Activated naive CD4-positive, alpha-beta T cell treated with anti-CD3 and anti-CD28 coated beads, Interleukin-2, amount 10 ng/mL, durations not matched to agents 7 days and 5 days (primary cell): ENCODE measurements at regions not wholly inside any gene's neighbourhood (a gene's known extent, or its start where the extent isn't known, plus 50 kb on each side); places are given as distances from the start of the nearest gene placed in this dataset.
"Not testable (repeated sequence)": the region's sequence is repeated elsewhere in the genome, so short reads cannot be mapped to it uniquely, and the experiment has no call there.

Experiments
- CTCF ChIA-PET: fragments of 350-600 bp; sonication (Branson Sonifier 250); formaldehyde crosslinking; loops from one replicate; lab custom pipeline; 2021; ENCODE audit warnings: antibody characterized with exemption; lab: Charles Lee
- DNase-seq: peaks from one replicate; pipeline ENCODE4 v3.0.0-alpha.2; 2020
- H3K27ac Mint-ChIP-seq: one replicate; pipeline ENCODE4 v1.8.0; 2021; ENCODE audit warnings: mild to moderate bottlenecking, moderate library complexity, mixed read lengths
- H3K27me3 Mint-ChIP-seq: one replicate; pipeline ENCODE4 v1.8.0; 2021; ENCODE audit warnings: mild to moderate bottlenecking, mixed read lengths
- H3K36me3 Mint-ChIP-seq: one replicate; pipeline ENCODE4 v1.8.0; 2021; ENCODE audit warnings: mixed read lengths
- H3K4me1 Mint-ChIP-seq: one replicate; pipeline ENCODE4 v1.8.0; 2021; ENCODE audit warnings: mixed read lengths
- H3K4me3 Mint-ChIP-seq: one replicate; pipeline ENCODE4 v1.8.0; 2021; ENCODE audit warnings: mild to moderate bottlenecking, moderate library complexity, mixed read lengths
- H3K9me3 Mint-ChIP-seq: one replicate; pipeline ENCODE4 v1.8.0; 2021; ENCODE audit warnings: mixed read lengths

DNA sequence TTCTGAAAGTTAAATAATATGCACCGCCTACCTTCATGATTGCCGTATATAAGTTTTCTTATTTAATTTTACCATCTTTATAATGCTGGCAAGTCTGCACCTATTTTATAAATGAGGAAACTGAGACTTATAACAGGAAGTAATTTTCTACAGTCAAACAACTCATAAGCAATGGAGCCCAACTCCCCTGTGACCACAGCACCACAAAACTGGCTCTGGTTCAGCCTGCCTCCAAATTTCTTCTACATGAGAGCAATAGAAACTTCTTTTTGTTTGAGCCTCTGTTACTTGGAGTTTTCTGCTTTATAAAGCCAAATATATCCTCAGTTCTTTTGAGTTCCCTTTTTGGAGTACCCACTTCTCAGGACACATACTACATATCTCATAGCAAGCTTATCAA lies 131.1 kb upstream of the HSF2 start:
- CTCF ChIA-PET = no interaction called here
- no peaks in the 10 kb centered on the region for H3K27me3 Mint-ChIP-seq
- peaks cover 2% of the 10 kb centered on the region for H3K9me3 Mint-ChIP-seq
- no peak overlapping the region for H3K4me3 Mint-ChIP-seq
- no peaks in the 10 kb centered on the region for H3K4me1 Mint-ChIP-seq
- no peaks in the 10 kb centered on the region for H3K36me3 Mint-ChIP-seq
- DNase-seq = no peak
- no peak overlapping the region for H3K27ac Mint-ChIP-seq

DNA sequence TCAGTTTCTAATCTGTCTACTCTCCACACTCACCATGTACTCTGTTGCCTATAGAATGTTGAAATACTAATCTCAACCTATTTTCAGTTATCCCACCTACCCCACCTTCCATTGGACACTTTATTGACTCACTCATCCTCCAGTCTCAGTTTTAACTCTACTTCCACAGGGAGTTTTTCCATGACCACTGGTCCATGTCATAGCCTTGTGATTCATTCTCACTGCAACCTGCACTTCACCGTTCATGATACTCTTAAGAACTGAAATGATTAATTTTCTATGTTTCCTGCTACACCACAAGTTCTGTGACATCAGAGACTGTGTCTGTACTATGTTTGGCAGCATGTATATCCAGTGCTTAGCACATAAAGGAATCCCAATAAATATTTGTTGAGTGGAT lies 122.8 kb upstream of the HSF2 start:
- Mint-ChIP-seq H3K4me3 (no peak overlapping the region), H3K4me1 (no peaks in the 10 kb centered on the region), H3K9me3 (no peaks in the 10 kb centered on the region), H3K27me3 (no peaks in the 10 kb centered on the region), H3K27ac (no peak overlapping the region), H3K36me3 (no peaks in the 10 kb centered on the region)
- DNase-seq = no peak
- CTCF ChIA-PET = no interaction called here

DNA sequence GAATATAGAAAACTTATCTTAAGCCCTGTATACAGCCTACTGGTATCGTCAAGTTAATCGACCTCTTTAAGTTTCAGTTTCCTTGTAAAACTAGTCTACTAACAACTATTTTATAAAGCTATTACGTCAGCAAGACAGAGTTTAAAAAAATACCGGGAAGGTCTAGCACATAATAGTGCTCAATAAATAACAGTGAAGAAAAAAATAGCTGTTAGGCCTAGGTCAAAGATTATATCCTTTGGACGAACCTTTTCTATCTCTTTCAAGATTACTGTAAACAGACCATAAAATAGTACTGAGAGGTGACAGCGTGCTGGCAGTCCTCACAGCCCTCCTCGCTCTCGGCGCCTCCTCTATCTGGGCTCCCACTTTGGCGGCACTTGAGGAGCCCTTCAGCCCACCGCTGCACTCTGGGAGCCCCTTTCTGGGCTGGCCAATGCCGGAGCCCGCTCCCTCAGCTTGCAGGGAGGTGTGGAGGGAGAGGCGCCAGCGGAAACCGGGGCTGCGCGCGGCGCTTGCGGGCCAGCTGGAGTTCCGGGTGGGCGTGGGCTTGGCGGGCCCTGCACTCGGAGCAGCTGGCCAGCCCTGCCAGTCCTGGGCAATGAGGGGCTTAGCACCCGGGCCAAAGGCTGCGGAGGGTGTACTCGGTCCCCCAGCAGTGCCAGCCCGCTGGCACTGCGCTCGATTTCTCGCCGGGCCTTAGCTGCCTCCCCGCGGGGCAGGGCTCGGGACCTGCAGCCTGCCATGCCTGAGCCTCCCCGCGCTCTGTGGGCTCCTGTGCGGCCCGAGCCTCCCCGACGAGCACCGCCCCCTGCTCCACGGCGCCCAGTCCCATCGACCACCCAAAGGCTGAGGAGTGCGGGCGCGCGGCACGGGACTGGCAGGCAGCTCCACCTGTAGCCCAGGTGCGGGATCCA lies 119.1 kb upstream of the HSF2 start:
- H3K4me1 Mint-ChIP-seq, H3K36me3 Mint-ChIP-seq, DNase-seq, H3K27ac Mint-ChIP-seq, H3K27me3 Mint-ChIP-seq, H3K4me3 Mint-ChIP-seq, H3K9me3 Mint-ChIP-seq: not testable (repeated sequence)
- CTCF ChIA-PET = interaction anchor here (0.6 kb wide), 1 partner anchor 9 kb away, joined by 4 read pairs; no protein-coding TSS in a partner anchor

DNA sequence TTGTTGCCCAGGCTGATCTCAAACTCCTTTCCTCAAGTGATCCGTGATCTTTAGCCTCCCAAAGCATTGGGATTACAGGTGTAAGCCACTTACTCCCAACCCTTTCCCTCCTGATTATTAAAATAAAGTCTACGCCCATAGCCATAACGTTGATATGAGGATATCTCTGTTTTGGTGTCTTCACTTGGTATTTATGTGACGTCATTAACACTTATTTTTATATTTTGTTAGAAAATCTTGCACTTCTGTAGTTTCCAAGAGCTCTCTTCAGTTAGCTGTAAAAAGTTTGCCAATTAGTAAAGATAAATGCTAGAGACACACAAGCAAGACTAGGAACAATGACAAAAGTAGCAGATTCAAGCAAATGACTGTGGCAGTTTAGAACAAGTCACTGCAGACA lies 115.6 kb upstream of the HSF2 start:
- H3K9me3 Mint-ChIP-seq = no peaks in the 10 kb centered on the region
- H3K27me3 Mint-ChIP-seq = no peaks in the 10 kb centered on the region
- no peak overlapping the region for H3K27ac Mint-ChIP-seq
- no peaks in the 10 kb centered on the region for H3K36me3 Mint-ChIP-seq
- H3K4me1 Mint-ChIP-seq = no peaks in the 10 kb centered on the region
- CTCF ChIA-PET = no interaction called here
- no peak for DNase-seq
- H3K4me3 Mint-ChIP-seq = no peak overlapping the region

DNA sequence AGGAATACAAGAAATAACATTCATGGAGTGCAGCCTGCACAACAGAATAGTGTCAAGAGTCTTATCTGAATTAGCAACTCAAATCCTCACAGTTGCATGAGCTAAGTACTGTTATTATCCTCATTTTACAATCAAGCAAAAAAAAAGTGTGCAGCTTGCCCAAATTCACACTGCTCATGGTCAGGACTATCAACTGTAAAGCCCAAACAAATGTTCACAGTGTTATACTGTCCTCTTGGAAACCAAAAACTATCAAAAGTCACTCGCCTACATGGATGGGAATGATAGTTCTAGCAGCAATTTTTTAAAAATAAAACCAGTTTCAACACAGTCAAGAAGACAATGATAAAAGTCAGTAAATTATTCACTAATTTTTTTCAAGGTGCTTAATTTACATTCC lies 114.6 kb upstream of the HSF2 start:
- no peak overlapping the region for H3K4me3 Mint-ChIP-seq
- H3K27me3 Mint-ChIP-seq = no peaks in the 10 kb centered on the region
- no peak for DNase-seq
- no peaks in the 10 kb centered on the region for H3K4me1 Mint-ChIP-seq
- no peaks in the 10 kb centered on the region for H3K9me3 Mint-ChIP-seq
- CTCF ChIA-PET = no interaction called here
- H3K27ac Mint-ChIP-seq = no peak overlapping the region
- no peaks in the 10 kb centered on the region for H3K36me3 Mint-ChIP-seq

DNA sequence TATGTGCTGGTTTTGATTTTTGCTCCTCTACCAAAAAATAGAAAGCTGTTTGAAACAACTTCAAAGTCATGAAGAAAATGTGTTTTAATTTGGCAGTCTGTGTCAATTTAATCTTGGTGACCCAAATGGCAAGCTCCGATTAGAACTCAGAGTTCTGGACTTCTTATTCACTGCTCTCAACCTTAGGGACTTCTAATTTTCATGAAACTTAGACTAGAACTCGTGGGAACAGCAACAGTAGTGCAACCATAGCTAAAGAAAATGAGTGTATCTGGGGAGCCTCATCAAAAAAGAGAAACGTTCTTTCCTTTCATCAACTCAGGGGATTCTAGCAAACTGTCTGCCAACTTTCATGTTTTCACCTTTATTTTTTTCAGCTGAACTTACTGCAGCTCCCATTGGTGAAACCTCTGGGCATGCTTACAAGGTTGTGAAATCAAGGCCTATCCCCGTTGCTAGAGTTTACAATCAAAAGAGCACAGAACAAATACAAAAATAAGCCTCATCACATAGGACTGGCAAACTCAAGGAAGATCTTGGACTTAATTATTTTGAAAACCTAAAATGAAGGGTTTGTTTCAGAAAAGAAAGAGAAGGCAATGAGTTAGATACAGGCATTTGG lies 114.0 kb upstream of the HSF2 start:
- Mint-ChIP-seq H3K27ac (no peak overlapping the region), H3K4me3 (no peak overlapping the region), H3K27me3 (no peaks in the 10 kb centered on the region), H3K36me3 (no peaks in the 10 kb centered on the region), H3K4me1 (no peaks in the 10 kb centered on the region), H3K9me3 (no peaks in the 10 kb centered on the region)
- DNase-seq = no peak
- CTCF ChIA-PET = no interaction called here

DNA sequence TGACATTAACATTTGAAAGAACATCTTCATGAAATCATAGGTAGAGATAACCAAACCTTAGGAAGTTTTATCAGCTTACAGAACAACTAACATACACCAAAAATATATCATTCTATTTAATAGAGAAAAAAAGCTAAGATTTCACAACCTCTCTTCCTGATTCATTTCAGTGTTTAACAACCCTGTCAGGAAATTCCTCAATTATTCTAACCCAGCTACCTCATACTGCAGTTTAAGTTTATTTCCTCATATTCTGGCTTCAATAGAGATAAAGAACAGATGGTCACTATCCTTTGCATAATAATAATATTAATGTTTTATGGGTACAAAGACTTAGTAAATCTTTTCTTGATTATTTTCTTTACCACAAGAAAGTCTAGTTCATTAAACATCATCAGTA lies 112.9 kb upstream of the HSF2 start:
- Mint-ChIP-seq H3K27me3 (no peaks in the 10 kb centered on the region), H3K4me3 (no peak overlapping the region), H3K36me3 (no peaks in the 10 kb centered on the region), H3K27ac (no peak overlapping the region), H3K4me1 (no peaks in the 10 kb centered on the region), H3K9me3 (no peaks in the 10 kb centered on the region)
- no peak for DNase-seq
- CTCF ChIA-PET = no interaction called here

DNA sequence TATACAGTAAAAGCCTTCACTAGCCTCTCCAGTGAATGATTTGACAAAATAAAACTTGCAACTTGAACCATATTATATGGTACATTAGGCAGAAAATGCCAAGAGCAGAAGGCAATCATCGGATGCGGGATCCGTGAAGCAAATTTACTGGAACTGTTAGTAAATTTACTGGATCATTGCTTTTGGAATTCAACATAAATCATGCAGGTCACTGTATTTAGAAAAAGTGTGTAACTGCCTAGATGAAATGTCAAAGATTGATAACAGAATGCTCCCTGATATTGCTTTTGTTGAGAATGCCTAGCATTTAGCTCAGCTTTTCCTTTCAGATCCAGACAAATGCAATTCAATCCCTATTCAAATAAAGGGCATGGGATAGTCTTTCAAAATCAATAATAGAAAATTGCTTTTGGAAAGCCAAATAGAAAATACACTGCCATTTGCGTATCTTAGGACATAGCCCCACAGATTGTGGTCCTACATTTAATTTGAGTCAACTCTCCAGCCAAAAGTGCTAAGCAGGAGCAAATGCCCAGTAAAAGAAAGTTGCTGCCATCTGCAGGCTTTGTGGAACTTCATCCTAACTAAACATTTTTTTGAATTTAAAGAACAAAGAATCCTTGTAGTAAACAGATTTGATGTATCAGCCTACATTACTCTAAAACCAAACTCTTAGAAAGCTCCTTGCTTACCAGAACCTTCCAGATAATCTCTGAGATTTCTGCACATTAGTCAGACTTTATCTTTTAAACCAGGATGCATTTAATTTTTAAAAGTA lies 109.5 kb upstream of the HSF2 start:
- Mint-ChIP-seq H3K27ac (no peak overlapping the region), H3K4me1 (no peaks in the 10 kb centered on the region), H3K27me3 (no peaks in the 10 kb centered on the region), H3K9me3 (no peaks in the 10 kb centered on the region), H3K36me3 (no peaks in the 10 kb centered on the region), H3K4me3 (no peak overlapping the region)
- DNase-seq = no peak
- CTCF ChIA-PET = no interaction called here

DNA sequence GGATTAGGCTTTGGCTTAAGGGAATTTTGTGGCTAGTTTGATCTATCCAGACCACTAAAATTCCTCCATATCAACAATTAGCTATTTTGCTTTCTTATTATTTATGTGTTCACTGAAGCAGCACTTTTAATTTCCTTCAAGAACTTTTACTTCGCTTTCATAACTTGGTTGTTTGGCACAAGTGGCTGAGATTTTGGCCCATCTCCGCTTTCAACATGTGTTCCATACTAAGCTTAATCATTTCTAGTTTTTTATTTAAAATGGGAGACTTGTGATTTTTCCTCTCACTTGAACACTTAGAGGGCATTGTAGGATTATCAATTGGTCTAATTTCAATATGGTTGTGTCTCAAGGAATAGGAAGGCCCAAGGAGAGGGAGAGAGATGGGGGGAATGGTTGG lies 102.4 kb upstream of the HSF2 start:
- no peaks in the 10 kb centered on the region for H3K36me3 Mint-ChIP-seq
- no peak overlapping the region for H3K4me3 Mint-ChIP-seq
- DNase-seq = no peak
- H3K9me3 Mint-ChIP-seq = no peaks in the 10 kb centered on the region
- H3K4me1 Mint-ChIP-seq = no peaks in the 10 kb centered on the region
- H3K27ac Mint-ChIP-seq = peak overlapping the region; percentile 40
- CTCF ChIA-PET = interaction anchor here (0.6 kb wide), 1 partner anchor 246 kb away, joined by 3 read pairs; no protein-coding TSS in a partner anchor
- no peaks in the 10 kb centered on the region for H3K27me3 Mint-ChIP-seq

DNA sequence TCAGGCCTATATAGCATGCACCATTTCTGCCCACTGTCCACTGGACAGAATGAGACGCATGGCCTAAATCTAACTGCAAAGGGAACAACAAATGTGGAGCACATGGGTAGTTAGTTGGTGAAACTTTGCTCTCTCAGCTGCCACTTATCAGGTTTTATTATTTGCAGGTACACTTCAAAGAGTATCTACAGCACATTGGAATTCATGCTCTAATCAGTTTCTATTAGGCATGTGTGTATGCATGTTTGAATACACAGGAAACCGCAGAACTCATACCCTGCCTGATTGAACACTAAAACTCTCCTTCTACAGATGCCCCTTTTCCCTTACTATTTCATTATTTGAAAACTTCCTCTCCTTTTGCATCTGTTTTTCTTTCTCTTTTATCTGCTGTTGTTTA lies 97.4 kb upstream of the HSF2 start:
- no peaks in the 10 kb centered on the region for H3K36me3 Mint-ChIP-seq
- DNase-seq = no peak
- no peak overlapping the region for H3K4me3 Mint-ChIP-seq
- no peaks in the 10 kb centered on the region for H3K27me3 Mint-ChIP-seq
- CTCF ChIA-PET = no interaction called here
- H3K4me1 Mint-ChIP-seq = no peaks in the 10 kb centered on the region
- no peak overlapping the region for H3K27ac Mint-ChIP-seq
- peaks cover 1% of the 10 kb centered on the region for H3K9me3 Mint-ChIP-seq

DNA sequence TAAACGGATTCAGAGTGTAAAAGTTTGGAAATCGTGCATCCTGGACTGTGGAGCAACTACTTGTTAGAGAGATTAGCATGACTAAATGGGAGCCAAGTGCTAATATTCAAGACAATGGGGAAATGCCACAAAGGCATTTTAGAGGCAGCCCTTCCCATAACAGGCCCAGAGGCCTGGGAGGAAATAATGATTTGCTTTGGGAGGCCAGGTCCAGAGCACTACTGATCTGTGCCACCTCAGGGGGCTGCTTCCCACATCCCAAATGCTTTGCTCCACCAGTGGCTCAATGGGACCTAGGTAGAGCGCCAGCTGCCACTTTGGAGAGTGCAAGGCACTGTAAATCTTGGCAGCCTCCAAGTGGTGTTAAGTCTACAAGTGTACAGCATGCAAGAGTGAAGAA lies 91.9 kb upstream of the HSF2 start:
- DNase-seq = no peak
- Mint-ChIP-seq H3K9me3 (peaks cover 2% of the 10 kb centered on the region), H3K4me3 (no peak overlapping the region), H3K36me3 (no peaks in the 10 kb centered on the region), H3K27ac (no peak overlapping the region), H3K4me1 (no peaks in the 10 kb centered on the region), H3K27me3 (no peaks in the 10 kb centered on the region)
- CTCF ChIA-PET = no interaction called here

DNA sequence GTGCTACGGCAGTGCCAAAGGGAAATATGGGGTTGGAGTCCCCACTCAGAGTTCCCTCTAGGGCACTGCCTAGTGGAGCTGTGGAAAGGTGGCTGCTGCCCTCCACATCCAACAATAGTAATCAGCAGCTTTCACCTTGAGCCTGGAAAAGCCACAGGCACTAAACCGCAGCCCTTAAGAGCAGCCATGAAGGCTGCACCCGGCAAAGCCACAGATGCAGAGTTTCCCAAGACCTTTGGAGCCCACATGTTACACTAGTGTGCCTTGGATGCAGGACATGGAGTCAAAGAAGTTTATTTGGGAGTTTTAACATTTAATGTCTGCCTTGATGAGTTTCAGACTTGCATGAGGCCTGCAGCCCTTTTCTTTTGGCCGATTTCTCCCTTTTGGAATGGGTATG lies 91.4 kb upstream of the HSF2 start:
- Mint-ChIP-seq H3K4me3 (no peak overlapping the region), H3K27ac (no peak overlapping the region), H3K9me3 (peaks cover 2% of the 10 kb centered on the region), H3K36me3 (no peaks in the 10 kb centered on the region), H3K4me1 (no peaks in the 10 kb centered on the region), H3K27me3 (no peaks in the 10 kb centered on the region)
- CTCF ChIA-PET = no interaction called here
- DNase-seq = no peak

DNA sequence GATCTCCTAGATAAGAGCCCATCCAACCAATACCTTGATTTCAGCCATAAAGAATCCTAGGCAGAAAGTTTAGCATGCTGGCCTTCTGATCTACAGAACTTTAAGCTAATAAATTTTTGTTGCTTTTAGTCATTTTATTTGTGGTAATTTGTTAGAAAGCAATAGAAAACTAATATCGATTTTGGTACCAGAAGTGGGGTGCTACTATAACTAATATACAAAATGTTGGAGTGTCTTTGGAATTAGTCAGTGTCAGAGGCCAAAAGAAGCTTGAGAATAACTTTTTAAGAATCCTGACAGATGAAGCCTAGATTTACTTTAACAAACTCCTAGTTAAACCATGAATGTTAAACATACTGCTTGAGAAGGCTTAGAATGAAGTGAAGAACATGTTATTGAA lies 83.6 kb upstream of the HSF2 start:
- peaks cover 3% of the 10 kb centered on the region for H3K9me3 Mint-ChIP-seq
- no peaks in the 10 kb centered on the region for H3K27me3 Mint-ChIP-seq
- CTCF ChIA-PET = no interaction called here
- H3K4me3 Mint-ChIP-seq = no peak overlapping the region
- H3K36me3 Mint-ChIP-seq = no peaks in the 10 kb centered on the region
- H3K4me1 Mint-ChIP-seq = no peaks in the 10 kb centered on the region
- H3K27ac Mint-ChIP-seq = no peak overlapping the region
- DNase-seq = no peak

DNA sequence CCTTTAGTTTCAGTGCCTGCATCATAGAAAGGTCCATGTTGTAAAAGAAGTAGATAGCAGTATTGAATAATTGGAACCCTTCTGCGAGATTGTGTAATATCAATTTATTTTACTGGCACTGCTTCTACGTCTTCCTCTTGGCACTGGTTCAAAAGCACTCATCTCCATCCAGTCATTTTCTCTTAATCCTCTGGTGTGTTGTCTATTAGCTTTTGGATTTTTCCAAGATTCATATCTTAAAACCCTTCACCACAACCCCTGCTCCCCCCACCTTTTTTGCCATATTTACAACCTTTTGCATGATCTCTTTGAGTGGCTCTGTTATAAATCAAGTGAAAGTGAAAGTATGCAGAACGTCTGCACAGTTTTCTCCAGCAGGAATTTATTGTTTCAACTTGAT lies 76.6 kb upstream of the HSF2 start:
- Mint-ChIP-seq H3K4me3 (peak overlapping the region; percentile 76), H3K36me3 (no peaks in the 10 kb centered on the region), H3K27me3 (no peaks in the 10 kb centered on the region), H3K9me3 (peaks cover 2% of the 10 kb centered on the region), H3K27ac (peak overlapping the region; percentile 55), H3K4me1 (peaks cover 18% of the 10 kb centered on the region)
- CTCF ChIA-PET = no interaction called here
- DNase-seq = no peak
